H1 (cell line): ENCODE measurements at regions not wholly inside any gene's neighbourhood (a gene's known extent, or its start where the extent isn't known, plus 50 kb on each side); places are given as distances from the start of the nearest gene placed in this dataset.

Experiments used
- CTCF ChIA-PET: fragments of 300-600 bp; sonication (Branson Sonifier 250); formaldehyde crosslinking; loops from one replicate; lab custom pipeline; 2021; ENCODE audit not compliant: partially characterized antibody; lab: Charles Lee
- POLR2A ChIA-PET: fragments of 300-600 bp; sonication (Branson Sonifier 250); formaldehyde crosslinking; loops from one replicate; lab custom pipeline; 2021; ENCODE audit warnings: inconsistent platforms; ENCODE audit not compliant: partially characterized antibody; lab: Charles Lee
- DNase-seq, 2 experiments: peaks; one replicate each; pipeline versions ENCODE4 v3.0.0 to v3.0.0-alpha.2; 2010 to 2022; ENCODE audit warnings: low spot score in 2 of 2, low read depth in 1 of 2, mixed read lengths in 1 of 2
- FAIRE-seq: peaks from 2 replicates; lab custom pipeline; 2011; peaks lifted over from hg19 to GRCh38; lab: Jason Lieb, UNC
- H2AFZ ChIP-seq: 2 replicates; pipeline ENCODE4 v1.8.1; 2012; ENCODE audit warnings: low read length, inconsistent platforms
- H2AK5ac ChIP-seq: 2 replicates; pipeline ENCODE4 v1.6.1; 2013; ENCODE audit warnings: low read depth, low read length
- H2BK120ac ChIP-seq: replicated peaks from 2 replicates; pipeline ENCODE3; 2013; ENCODE audit warnings: low read depth, low read length, inconsistent platforms
- H2BK12ac ChIP-seq: 2 replicates; pipeline ENCODE4 v1.6.1; 2013; ENCODE audit warnings: low read depth, low read length
- H2BK15ac ChIP-seq: 2 replicates; pipeline ENCODE4 v1.6.1; 2013; ENCODE audit warnings: low read length
- H2BK20ac ChIP-seq: 2 replicates; pipeline ENCODE4 v1.6.1; 2013; ENCODE audit warnings: low read length
- H2BK5ac ChIP-seq: 2 replicates; pipeline ENCODE4 v1.6.1; 2013; ENCODE audit warnings: low read depth, low read length
- H3K14ac ChIP-seq: 2 replicates; pipeline ENCODE4 v1.6.1; 2013; ENCODE audit warnings: inconsistent platforms; ENCODE audit not compliant: insufficient read length
- H3K18ac ChIP-seq: 2 replicates; pipeline ENCODE4 v1.6.1; 2013; ENCODE audit warnings: low read length; ENCODE audit errors: extremely low read depth
- H3K23ac ChIP-seq: 2 replicates; pipeline ENCODE4 v1.6.1; 2013; ENCODE audit warnings: inconsistent platforms; ENCODE audit not compliant: insufficient read length
- H3K23me2 ChIP-seq: 2 replicates; pipeline ENCODE4 v1.6.1; 2013; ENCODE audit warnings: low read depth, low read length
- H3K27ac ChIP-seq: 2 replicates; pipeline ENCODE4 v1.6.1; 2011; ENCODE audit warnings: low read depth, low read length, inconsistent platforms
- H3K27me3 ChIP-seq, 4 experiments: replicated peaks in 1 of 4; 1 replicate in 1 of 4; 2 replicates in 3 of 4; pipeline versions ENCODE4 v1.6.1 to v1.8.1; 2011 to 2013; ENCODE audit warnings: low read length in 3 of 4, mild to moderate bottlenecking in 3 of 4, inconsistent platforms in 2 of 4, mixed read lengths in 2 of 4, moderate library complexity in 1 of 4; ENCODE audit not compliant: control insufficient read depth in 3 of 4, insufficient read depth in 3 of 4; ENCODE audit errors: extremely low read depth in 1 of 4
- H3K36me3 ChIP-seq, 4 experiments: 2 replicates each; pipeline versions ENCODE4 v1.6.1 to v1.8.1; 2011 to 2013; ENCODE audit warnings: mild to moderate bottlenecking in 4 of 4, low read length in 3 of 4, moderate library complexity in 2 of 4, control low read depth in 1 of 4, inconsistent platforms in 1 of 4; ENCODE audit not compliant: insufficient read depth in 4 of 4, control insufficient read depth in 2 of 4
- H3K4ac ChIP-seq: replicated peaks from 2 replicates; pipeline ENCODE3; 2013; ENCODE audit warnings: low read length, low read depth, mixed read lengths, inconsistent platforms; ENCODE audit not compliant: insufficient read length
- H3K4me1 ChIP-seq, 4 experiments: replicated peaks in 1 of 4; 1 replicate in 1 of 4; 2 replicates in 3 of 4; pipeline versions ENCODE4 v1.6.1 to v1.8.1; 2011 to 2013; ENCODE audit warnings: low read length in 3 of 4, inconsistent platforms in 2 of 4, mixed read lengths in 1 of 4; ENCODE audit not compliant: insufficient read depth in 4 of 4, control insufficient read depth in 3 of 4
- H3K4me2 ChIP-seq, 2 experiments: 2 replicates each; pipeline versions ENCODE4 v1.6.1 to v1.8.1; 2011 to 2013; ENCODE audit warnings: low read depth in 2 of 2, low read length in 2 of 2, control low read depth in 1 of 2, inconsistent platforms in 1 of 2, mild to moderate bottlenecking in 1 of 2; ENCODE audit not compliant: insufficient read depth in 1 of 2
- H3K4me3 ChIP-seq, 4 experiments: fragments of 200-600, 300-600 bp in 1 of 4; sonication (generic), shearing (Covaris generic), sonication (Bioruptor Twin) in 1 of 4; 2 replicates each; pipeline versions ENCODE4 v1.5.1 to v1.8.1; 2011 to 2016; ENCODE audit warnings: low read length in 4 of 4, low read depth in 3 of 4, control low read depth in 2 of 4, inconsistent platforms in 2 of 4, mild to moderate bottlenecking in 2 of 4, mixed read lengths in 1 of 4, moderate library complexity in 1 of 4; ENCODE audit not compliant: insufficient read depth in 2 of 4; ENCODE audit errors: extremely low read depth in 1 of 4
- H3K56ac ChIP-seq: replicated peaks from 2 replicates; pipeline ENCODE3; 2013; ENCODE audit warnings: low read depth, mild to moderate bottlenecking, mixed read lengths, low read length, inconsistent platforms; ENCODE audit not compliant: insufficient read length
- H3K79me1 ChIP-seq: 2 replicates; pipeline ENCODE4 v1.6.1; 2013; ENCODE audit warnings: low read depth, low read length, control low read depth
- H3K79me2 ChIP-seq, 2 experiments: 2 replicates each; pipeline versions ENCODE4 v1.6.1 to v1.8.1; 2012 to 2013; ENCODE audit warnings: low read length in 2 of 2, mild to moderate bottlenecking in 2 of 2, inconsistent platforms in 1 of 2; ENCODE audit not compliant: insufficient read depth in 2 of 2, control insufficient read depth in 1 of 2
- H3K9ac ChIP-seq, 4 experiments: replicated peaks in 1 of 4; 1 replicate in 1 of 4; 2 replicates in 3 of 4; pipeline versions ENCODE4 v1.6.1 to v1.8.1; 2011 to 2013; ENCODE audit warnings: low read depth in 3 of 4, low read length in 3 of 4, control low read depth in 2 of 4, mild to moderate bottlenecking in 2 of 4, moderate library complexity in 2 of 4, inconsistent platforms in 1 of 4; ENCODE audit errors: extremely low read depth in 1 of 4
- H3K9me3 ChIP-seq, 2 experiments: 2 replicates each; pipeline versions ENCODE4 v1.6.1 to v1.8.1; 2012 to 2013; ENCODE audit warnings: mild to moderate bottlenecking in 2 of 2, moderate library complexity in 2 of 2, control low read depth in 1 of 2, inconsistent platforms in 1 of 2, low read depth in 1 of 2, low read length in 1 of 2, mixed read lengths in 1 of 2; ENCODE audit not compliant: insufficient read depth in 2 of 2
- H4K20me1 ChIP-seq, 2 experiments: replicated peaks in 1 of 2; 2 replicates each; pipeline versions ENCODE3 to v1.8.1; 2011 to 2013; ENCODE audit warnings: inconsistent platforms in 2 of 2, low read length in 2 of 2, mild to moderate bottlenecking in 1 of 2; ENCODE audit not compliant: insufficient read depth in 2 of 2, control insufficient read depth in 1 of 2
- H4K5ac ChIP-seq: 2 replicates; pipeline ENCODE4 v1.6.1; 2013; ENCODE audit warnings: low read length, low read depth, mixed read lengths, inconsistent platforms; ENCODE audit not compliant: insufficient read length
- H4K8ac ChIP-seq: 2 replicates; pipeline ENCODE4 v1.8.0; 2013; ENCODE audit warnings: mild to moderate bottlenecking, moderate library complexity, low read length, inconsistent platforms; ENCODE audit not compliant: insufficient read depth; ENCODE audit errors: extremely low read depth
- H4K91ac ChIP-seq: replicated peaks from 2 replicates; pipeline ENCODE3; 2013; ENCODE audit warnings: low read length, mixed read lengths, inconsistent platforms; ENCODE audit not compliant: insufficient read length
- BRCA1 ChIP-seq: IDR thresholded peaks from 2 replicates; pipeline ENCODE4 v1.6.1; 2012; ENCODE audit warnings: low read depth, low read length, improper control_type of control experiment
- CREB1 ChIP-seq: IDR thresholded peaks from 2 replicates; pipeline ENCODE4 v1.6.1; 2012; ENCODE audit warnings: inconsistent platforms
- CTCF ChIP-seq, 3 experiments: IDR thresholded peaks; 1 replicate in 2 of 3; 2 replicates in 1 of 3; pipeline versions ENCODE4 v1.5.1 to v1.6.1; 2011; ENCODE audit warnings: low read length in 3 of 3, mild to moderate bottlenecking in 3 of 3, inconsistent platforms in 2 of 3, low read depth in 1 of 3, moderate library complexity in 1 of 3; ENCODE audit not compliant: insufficient read depth in 1 of 3; ENCODE audit errors: control extremely low read depth in 1 of 3
- EP300 ChIP-seq, 2 experiments: IDR thresholded peaks; 1 replicate in 1 of 2; 2 replicates in 1 of 2; pipeline ENCODE4 v1.6.1; 2011 to 2012; ENCODE audit warnings: low read depth in 2 of 2, low read length in 2 of 2, mild to moderate bottlenecking in 2 of 2, borderline replicate concordance in 1 of 2, inconsistent platforms in 1 of 2, moderate library complexity in 1 of 2
- POU5F1 ChIP-seq: IDR thresholded peaks from 2 replicates; pipeline ENCODE4 v1.6.1; 2011; ENCODE audit warnings: low read depth, mild to moderate bottlenecking, low read length, moderate library complexity
- SP4 ChIP-seq: IDR thresholded peaks from 2 replicates; pipeline ENCODE4 v1.6.1; 2012; ENCODE audit warnings: low read length, inconsistent platforms
- WGBS, 2 experiments: shearing (Covaris generic) in 1 of 2; methylation state at CpG; one replicate each; pipeline versions ENCODE4 v1.1.6 to v1.1.7; 2013 to 2015; ENCODE audit warnings: low lambda C conversion rate in 2 of 2, mixed read lengths in 2 of 2, inconsistent platforms in 1 of 2, low coverage in 1 of 2, missing lambda C conversion rate in 1 of 2; ENCODE audit not compliant: insufficient replicate concordance in 2 of 2, insufficient coverage in 1 of 2, insufficient read length in 1 of 2; ENCODE audit errors: extremely low coverage in 1 of 2, missing lambda C conversion rate in 1 of 2; 5-methylcytosine and 5-hydroxymethylcytosine counted together

- H3K18ac ChIP-seq: no peak overlapping the region
- no peak for DNase-seq
- H2AK5ac ChIP-seq: no peak overlapping the region
- H3K14ac ChIP-seq: no peak overlapping the region
- no peak overlapping the region for H4K5ac ChIP-seq
- H3K4me3 ChIP-seq: no peak overlapping the region
- H3K27me3 ChIP-seq: no peaks in the 10 kb centered on the region
- FAIRE-seq: no peak
- CTCF ChIA-PET: interaction anchor here (0.7 kb wide), 1 partner anchor 234 kb away, joined by 3 read pairs; no protein-coding TSS in a partner anchor
- no peak overlapping the region for H3K9ac ChIP-seq
- no peak for TF ChIP-seq POU5F1
- no peak for TF ChIP-seq CTCF (IDR thresholded peaks at IDR 0.05; ENCODE audit: control extremely low read depth in 1 of 3, insufficient read depth in 1 of 3, low read depth in 1 of 3, low read length in 3 of 3)
- no peak for TF ChIP-seq BRCA1
- no peak for TF ChIP-seq SP4
- no peak for TF ChIP-seq EP300 (IDR thresholded peaks at IDR 0.05; ENCODE audit: borderline replicate concordance in 1 of 2, low read depth in 2 of 2, low read length in 2 of 2)
- TF ChIP-seq CREB1: no peak
- H3K27ac ChIP-seq: no peak overlapping the region
- no peaks in the 10 kb centered on the region for H3K4me1 ChIP-seq
- 96% methylated on average over 1 of the region's 1 CpG; no CpG with 5 or more reads in 1 of the 2 experiments for WGBS, 2 experiments
- no peak overlapping the region for H4K91ac ChIP-seq
- H3K56ac ChIP-seq: no peak overlapping the region
- no peaks in the 10 kb centered on the region for H3K9me3 ChIP-seq
- no peak overlapping the region for H4K8ac ChIP-seq
- no peak overlapping the region for H3K23ac ChIP-seq
- no peak overlapping the region for H2BK120ac ChIP-seq
- H2BK20ac ChIP-seq: no peak overlapping the region
- peaks cover 0 to 1% of the 10 kb centered on the region in 2 experiments for H4K20me1 ChIP-seq
- POLR2A ChIA-PET: no interaction called here
- no peaks in the 10 kb centered on the region for H3K79me1 ChIP-seq
- no peak overlapping the region for H3K4ac ChIP-seq
- H3K79me2 ChIP-seq: no peaks in the 10 kb centered on the region
- H2BK15ac ChIP-seq: no peak overlapping the region
- H2BK5ac ChIP-seq: no peak overlapping the region
- no peaks in the 10 kb centered on the region for H3K36me3 ChIP-seq
- H2AFZ ChIP-seq: no peak overlapping the region
- no peak overlapping the region for H3K4me2 ChIP-seq
- no peak overlapping the region for H2BK12ac ChIP-seq
- H3K23me2 ChIP-seq: no peaks in the 10 kb centered on the region
Measured at GRCh38 chr12:58570411-58570810, 349.9 kb downstream of the LRIG3 start.
